OCI-LY1 (cell line): ENCODE measurements at regions not wholly inside any gene's neighbourhood (a gene's known extent, or its start where the extent isn't known, plus 50 kb on each side); places are given as distances from the start of the nearest gene placed in this dataset.
"Not testable (repeated sequence)": the region's sequence is repeated elsewhere in the genome, so short reads cannot be mapped to it uniquely, and the experiment has no call there.

ENCODE experiments used
- H2AFZ ChIP-seq: fragments of 200-600 bp; sonication (generic), shearing (Covaris generic); 2 replicates; pipeline ENCODE4 v1.6.0; 2014; ENCODE audit warnings: antibody characterized with exemption, mild to moderate bottlenecking, low read length
- H3F3A ChIP-seq: fragments of 200-600 bp; sonication (generic), shearing (Covaris generic); 2 replicates; pipeline ENCODE4 v1.6.0; 2014; ENCODE audit warnings: mild to moderate bottlenecking, antibody characterized with exemption, low read length, moderate library complexity; ENCODE audit not compliant: insufficient read depth
- H3K27ac ChIP-seq: fragments of 200-600 bp; sonication (generic); 2 replicates; pipeline ENCODE4 v1.5.1; 2014; ENCODE audit warnings: low read length, mixed run types, mild to moderate bottlenecking, low read depth; ENCODE audit not compliant: poor library complexity, severe bottlenecking
- H3K27me3 ChIP-seq: fragments of 200-600 bp; sonication (generic); 2 replicates; pipeline ENCODE4 v1.6.0; 2014; ENCODE audit warnings: antibody characterized with exemption, mild to moderate bottlenecking, low read length, moderate library complexity; ENCODE audit not compliant: insufficient read depth
- H3K36me3 ChIP-seq: fragments of 200-600 bp; sonication (generic); 2 replicates; pipeline ENCODE4 v1.6.1; 2014; ENCODE audit warnings: mild to moderate bottlenecking, antibody characterized with exemption, low read length, moderate library complexity, mixed read lengths; ENCODE audit not compliant: insufficient read depth
- H3K4me1 ChIP-seq: fragments of 200-600 bp; sonication (generic); 2 replicates; pipeline ENCODE4 v1.5.1; 2014; ENCODE audit warnings: mild to moderate bottlenecking, low read length, moderate library complexity; ENCODE audit not compliant: insufficient read depth, severe bottlenecking
- H3K4me2 ChIP-seq: fragments of 200-600 bp; sonication (generic), shearing (Covaris generic); 2 replicates; pipeline ENCODE4 v1.6.1; 2014; ENCODE audit warnings: low read length
- H3K4me3 ChIP-seq: fragments of 200-600 bp; sonication (generic); 2 replicates; pipeline ENCODE4 v1.5.1; 2014; ENCODE audit warnings: low read length, low read depth, mild to moderate bottlenecking, mixed read lengths; ENCODE audit not compliant: poor library complexity, severe bottlenecking
- H3K79me2 ChIP-seq: fragments of 200-600 bp; shearing (Covaris generic); 2 replicates; pipeline ENCODE4 v1.6.1; 2016; ENCODE audit warnings: mixed run types, low read length, mixed read lengths; ENCODE audit not compliant: insufficient read depth
- H3K9ac ChIP-seq: fragments of 200-600 bp; sonication (generic), shearing (Covaris generic); 2 replicates; pipeline ENCODE4 v1.6.1; 2014; ENCODE audit warnings: mild to moderate bottlenecking, low read length, mixed read lengths
- H3K9me2 ChIP-seq: fragments of 200-600 bp; sonication (generic), shearing (Covaris generic); 2 replicates; pipeline ENCODE4 v1.6.1; 2014; ENCODE audit warnings: low read depth, mild to moderate bottlenecking, low read length, mixed read lengths
- H3K9me3 ChIP-seq: fragments of 200-600 bp; shearing (Covaris generic); 2 replicates; pipeline ENCODE4 v1.6.1; 2014; ENCODE audit warnings: low read length, mixed read lengths
- H4K20me1 ChIP-seq: fragments of 200-600 bp; sonication (generic), shearing (Covaris generic); 2 replicates; pipeline ENCODE4 v1.6.0; 2016; ENCODE audit warnings: mild to moderate bottlenecking, low read length; ENCODE audit not compliant: insufficient read depth
- EZH2 ChIP-seq: fragments of 200-600 bp; sonication (generic), shearing (Covaris generic); IDR thresholded peaks from 2 replicates; pipeline ENCODE4 v1.8.0; 2017; ENCODE audit warnings: borderline replicate concordance, mixed run types, mild to moderate bottlenecking, antibody characterized with exemption, low read length, moderate library complexity, mixed read lengths
- TF ChIP-seq, protein P1 (sequence below): fragments of 200-600 bp; sonication (generic), shearing (Covaris generic); IDR thresholded peaks from 2 replicates; pipeline ENCODE4 v1.5.1; 2017; ENCODE audit warnings: mild to moderate bottlenecking, antibody characterized with exemption, low read length, moderate library complexity, mixed read lengths

GRCh38 chrX:2632533-2633504 lies 58.3 kb upstream of the CD99 start:
- H3K9me2 ChIP-seq = no peaks in the 10 kb centered on the region
- no peaks in the 10 kb centered on the region for H3K9me3 ChIP-seq
- peaks cover 10% of the 10 kb centered on the region; the same call in 1 of the 2 replicates for H3F3A ChIP-seq
- no peaks in the 10 kb centered on the region for H3K27me3 ChIP-seq
- H4K20me1 ChIP-seq = no peaks in the 10 kb centered on the region
- no peak overlapping the region for H3K9ac ChIP-seq
- TF ChIP-seq EZH2 = no peak
- TF ChIP-seq, protein P1, sequence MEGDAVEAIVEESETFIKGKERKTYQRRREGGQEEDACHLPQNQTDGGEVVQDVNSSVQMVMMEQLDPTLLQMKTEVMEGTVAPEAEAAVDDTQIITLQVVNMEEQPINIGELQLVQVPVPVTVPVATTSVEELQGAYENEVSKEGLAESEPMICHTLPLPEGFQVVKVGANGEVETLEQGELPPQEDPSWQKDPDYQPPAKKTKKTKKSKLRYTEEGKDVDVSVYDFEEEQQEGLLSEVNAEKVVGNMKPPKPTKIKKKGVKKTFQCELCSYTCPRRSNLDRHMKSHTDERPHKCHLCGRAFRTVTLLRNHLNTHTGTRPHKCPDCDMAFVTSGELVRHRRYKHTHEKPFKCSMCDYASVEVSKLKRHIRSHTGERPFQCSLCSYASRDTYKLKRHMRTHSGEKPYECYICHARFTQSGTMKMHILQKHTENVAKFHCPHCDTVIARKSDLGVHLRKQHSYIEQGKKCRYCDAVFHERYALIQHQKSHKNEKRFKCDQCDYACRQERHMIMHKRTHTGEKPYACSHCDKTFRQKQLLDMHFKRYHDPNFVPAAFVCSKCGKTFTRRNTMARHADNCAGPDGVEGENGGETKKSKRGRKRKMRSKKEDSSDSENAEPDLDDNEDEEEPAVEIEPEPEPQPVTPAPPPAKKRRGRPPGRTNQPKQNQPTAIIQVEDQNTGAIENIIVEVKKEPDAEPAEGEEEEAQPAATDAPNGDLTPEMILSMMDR = no peak
- H3K36me3 ChIP-seq = peaks cover 36% of the 10 kb centered on the region; the same call in 1 of the 2 replicates
- H3K4me2 ChIP-seq = no peak overlapping the region
- no peaks in the 10 kb centered on the region for H3K79me2 ChIP-seq
- H2AFZ ChIP-seq = no peak overlapping the region
- peak overlapping the region; percentile 91 for H3K27ac ChIP-seq
- peak overlapping the region; percentile 42 for H3K4me3 ChIP-seq
- peaks cover 20% of the 10 kb centered on the region for H3K4me1 ChIP-seq

DNA sequence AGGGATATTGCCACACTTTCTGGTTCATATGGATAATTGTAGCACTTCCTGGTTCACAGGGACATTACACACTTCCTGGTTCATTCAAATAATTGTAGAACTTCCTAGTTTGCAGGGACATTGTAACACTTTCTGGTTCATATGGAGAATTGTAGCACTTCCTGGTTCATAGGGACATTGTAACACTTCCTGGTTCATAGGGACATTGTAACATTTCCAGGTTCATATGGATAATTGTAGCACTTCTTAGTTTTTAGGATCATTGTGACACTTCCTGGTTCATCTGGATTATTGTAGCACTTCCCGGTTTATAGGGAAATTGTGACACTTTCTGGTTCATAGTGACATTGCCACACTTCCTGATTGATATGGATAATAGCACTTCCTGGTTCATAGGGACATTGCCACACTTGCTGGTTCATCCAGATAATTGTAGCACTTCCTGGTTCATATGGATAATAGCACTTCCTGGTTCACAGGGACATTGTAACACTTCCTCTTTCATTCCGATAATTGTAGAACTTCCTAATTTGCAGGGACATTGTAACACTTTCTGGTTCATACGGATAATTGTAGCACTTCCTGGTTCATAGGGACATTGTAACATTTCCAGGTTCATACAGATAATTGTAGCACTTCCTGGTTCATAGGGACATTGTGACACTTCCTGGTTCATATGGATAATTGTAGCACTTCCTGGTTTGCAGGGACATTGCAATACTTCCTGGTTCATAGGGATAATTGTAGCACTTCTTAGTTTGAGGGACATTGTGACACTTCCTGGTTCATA lies 59.2 kb upstream of the CD99 start:
- Histone ChIP-seq H3K9me2 (no peaks in the 10 kb centered on the region), H3K27me3 (no peaks in the 10 kb centered on the region), H3K4me1 (peaks cover 20% of the 10 kb centered on the region), H3K27ac (peak overlapping the region; percentile 91), H3K9me3 (no peaks in the 10 kb centered on the region), H3K9ac (no peak overlapping the region), H2AFZ (no peak overlapping the region), H3K79me2 (no peaks in the 10 kb centered on the region), H3K4me3 (peak overlapping the region; percentile 42), H3K36me3 (peaks cover 42% of the 10 kb centered on the region; the same call in 1 of the 2 replicates), H3K4me2 (peak overlapping the region; percentile 2; the same call in 1 of the 2 replicates), H3F3A (peaks cover 10% of the 10 kb centered on the region; the same call in 1 of the 2 replicates), H4K20me1 (no peaks in the 10 kb centered on the region)
- no peak for TF ChIP-seq EZH2
- TF ChIP-seq, protein P1 = no peak

DNA sequence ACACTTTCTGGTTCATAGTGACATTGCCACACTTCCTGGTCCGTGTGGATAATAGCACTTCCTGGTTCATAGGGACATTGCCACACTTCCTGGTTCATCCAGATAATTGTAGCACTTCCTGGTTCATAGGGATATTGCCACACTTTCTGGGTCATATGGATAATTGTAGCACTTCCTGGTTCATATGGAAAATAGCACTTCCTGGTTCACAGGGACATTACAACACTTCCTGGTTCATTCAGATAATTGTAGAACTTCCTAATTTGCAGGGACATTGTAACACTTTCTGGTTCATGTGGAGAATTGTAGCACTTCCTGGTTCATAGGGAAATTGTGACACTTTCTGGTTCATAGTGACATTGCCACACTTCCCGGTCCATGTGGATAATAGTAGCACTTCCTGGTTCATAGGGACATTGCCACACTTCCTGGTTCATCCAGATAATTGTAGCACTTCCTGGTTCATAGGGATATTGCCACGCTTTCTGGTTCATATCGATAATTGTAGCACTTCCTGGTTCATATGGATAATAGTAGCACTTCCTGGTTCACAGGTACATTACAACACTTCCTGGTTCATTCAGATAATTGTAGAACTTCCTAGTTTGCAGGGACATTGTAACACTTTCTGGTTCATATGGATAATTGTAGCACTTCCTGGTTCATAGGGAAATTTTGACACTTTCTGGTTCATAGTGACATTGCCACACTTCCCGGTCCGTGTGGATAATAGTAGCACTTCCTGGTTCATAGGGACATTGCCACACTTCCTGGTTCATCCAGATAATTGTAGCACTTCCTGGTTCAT lies 60.0 kb upstream of the CD99 start:
- not testable (repeated sequence) for H3K9me2 ChIP-seq, H3K27me3 ChIP-seq, H3K79me2 ChIP-seq, H3K9me3 ChIP-seq, H4K20me1 ChIP-seq, H2AFZ ChIP-seq, H3K9ac ChIP-seq
- Histone ChIP-seq H3K4me1 (peaks cover 20% of the 10 kb centered on the region), H3K4me3 (peak overlapping the region; percentile 42), H3F3A (peaks cover 10% of the 10 kb centered on the region; the same call in 1 of the 2 replicates), H3K36me3 (peaks cover 50% of the 10 kb centered on the region; the same call in 1 of the 2 replicates), H3K27ac (peak overlapping the region; percentile 91), H3K4me2 (peak overlapping the region; percentile 30; the same call in 1 of the 2 replicates)

- H3K36me3 ChIP-seq = peaks cover 53% of the 10 kb centered on the region; the same call in 1 of the 2 replicates
- H2AFZ ChIP-seq = not testable (repeated sequence)
These were observed 60.8 kb upstream of the CD99 start for GRCh38 chrX:2630008-2630934.

More at GRCh38 chrX:2630008-2630934, 60.8 kb upstream of the CD99 start:
- Histone ChIP-seq H3K4me2 (peak overlapping the region; percentile 58), H3K4me1 (peaks cover 20% of the 10 kb centered on the region), H3K27ac (peak overlapping the region; percentile 91), H3F3A (peaks cover 10% of the 10 kb centered on the region; the same call in 1 of the 2 replicates), H3K4me3 (peak overlapping the region; percentile 42)
- H4K20me1 ChIP-seq, H3K27me3 ChIP-seq, H3K9me3 ChIP-seq, H3K9me2 ChIP-seq, H3K79me2 ChIP-seq, H3K9ac ChIP-seq: not testable (repeated sequence)
